Gastrocnemius medialis (tissue), 4 donors: ENCODE measurements at regions not wholly inside any gene's neighbourhood (a gene's known extent, or its start where the extent isn't known, plus 50 kb on each side); places are given as distances from the start of the nearest gene placed in this dataset.

Source experiments
- CTCF ChIP-seq, 5 experiments: fragments of 450-650 bp in 3 of 5; fragments of 200-600 bp in 2 of 5; sonication (generic) in 2 of 5; IDR thresholded peaks in 4 of 5; conservative IDR thresholded peaks in 1 of 5; 1 replicate in 4 of 5; 2 replicates in 1 of 5; pipeline ENCODE4 v1.5.1; 2016 to 2019; ENCODE audit warnings: antibody characterized with exemption in 5 of 5, mild to moderate bottlenecking in 3 of 5, moderate library complexity in 3 of 5
- POLR2A ChIP-seq, 2 donors: fragments of 450-650 bp; IDR thresholded peaks; one replicate each; pipeline ENCODE4 v1.6.1; 2017; ENCODE audit warnings: antibody characterized with exemption in 2 of 2, mild to moderate bottlenecking in 2 of 2, moderate library complexity in 2 of 2

- TF ChIP-seq CTCF (IDR thresholded peaks at IDR 0.05 in 4 of 5, conservative IDR thresholded peaks at IDR 0.05 in 1 of 5), result no peak
- TF ChIP-seq POLR2A (IDR thresholded peaks at IDR 0.05), result no peak
Measured at GRCh38 chr6:65927141-65927540, 220.1 kb upstream of the EYS start.
